PC-9 (cell line): ENCODE measurements at regions not wholly inside any gene's neighbourhood (a gene's known extent, or its start where the extent isn't known, plus 50 kb on each side); places are given as distances from the start of the nearest gene placed in this dataset.

Experiments used
- EZH2 ChIP-seq: fragments of 200-600 bp; sonication (generic); IDR thresholded peaks from 2 replicates; pipeline ENCODE4 v1.8.0; 2017; ENCODE audit warnings: antibody characterized with exemption, low read depth
- TF ChIP-seq, protein P1 (sequence below): fragments of 200-600 bp; sonication (generic); conservative IDR thresholded peaks from 2 replicates; pipeline ENCODE4 v1.6.1; 2017; ENCODE audit warnings: mixed run types, antibody characterized with exemption, mild to moderate bottlenecking, moderate library complexity

DNA sequence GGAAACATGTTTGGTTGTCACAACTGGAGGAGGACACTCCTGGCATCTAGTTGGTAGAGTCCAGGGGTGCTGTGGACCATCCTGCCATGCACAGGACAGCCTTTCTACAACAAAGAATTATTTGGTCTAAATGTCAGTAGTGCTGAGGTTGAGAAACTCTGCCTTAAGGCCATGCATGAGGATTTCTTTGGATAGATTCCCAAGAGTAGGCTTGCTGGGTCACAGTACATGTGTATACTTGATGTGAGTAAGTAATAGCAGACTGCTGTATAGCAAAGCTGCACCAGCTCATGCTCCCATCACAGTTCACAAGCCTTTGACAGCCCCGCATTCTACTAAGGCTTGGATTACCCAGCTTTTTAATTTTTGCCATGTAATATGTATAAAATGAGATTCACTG, 151.3 kb downstream of the MFSD1 start:
- TF ChIP-seq, protein P1, sequence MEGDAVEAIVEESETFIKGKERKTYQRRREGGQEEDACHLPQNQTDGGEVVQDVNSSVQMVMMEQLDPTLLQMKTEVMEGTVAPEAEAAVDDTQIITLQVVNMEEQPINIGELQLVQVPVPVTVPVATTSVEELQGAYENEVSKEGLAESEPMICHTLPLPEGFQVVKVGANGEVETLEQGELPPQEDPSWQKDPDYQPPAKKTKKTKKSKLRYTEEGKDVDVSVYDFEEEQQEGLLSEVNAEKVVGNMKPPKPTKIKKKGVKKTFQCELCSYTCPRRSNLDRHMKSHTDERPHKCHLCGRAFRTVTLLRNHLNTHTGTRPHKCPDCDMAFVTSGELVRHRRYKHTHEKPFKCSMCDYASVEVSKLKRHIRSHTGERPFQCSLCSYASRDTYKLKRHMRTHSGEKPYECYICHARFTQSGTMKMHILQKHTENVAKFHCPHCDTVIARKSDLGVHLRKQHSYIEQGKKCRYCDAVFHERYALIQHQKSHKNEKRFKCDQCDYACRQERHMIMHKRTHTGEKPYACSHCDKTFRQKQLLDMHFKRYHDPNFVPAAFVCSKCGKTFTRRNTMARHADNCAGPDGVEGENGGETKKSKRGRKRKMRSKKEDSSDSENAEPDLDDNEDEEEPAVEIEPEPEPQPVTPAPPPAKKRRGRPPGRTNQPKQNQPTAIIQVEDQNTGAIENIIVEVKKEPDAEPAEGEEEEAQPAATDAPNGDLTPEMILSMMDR: no peak
- TF ChIP-seq EZH2: no peak
